ENCODE measurements at regions not wholly inside any gene's neighbourhood (a gene's known extent, or its start where the extent isn't known, plus 50 kb on each side); places are given as distances from the start of the nearest gene placed in this dataset.

- H3K4me3 ChIP-seq (replicated peaks in 1 of 3) = no peak overlapping the region
- no peaks in the 10 kb centered on the region for H3K36me3 ChIP-seq
- no peak overlapping the region for H3K27ac ChIP-seq
- no peaks in the 10 kb centered on the region for H3K4me1 ChIP-seq
- intact Hi-C loops (cut with DNase I) = no loop called here
- no peak for DNase-seq
- no peaks in the 10 kb centered on the region for H3K27me3 ChIP-seq
- no peaks in the 10 kb centered on the region for H3K9me3 ChIP-seq
- TF ChIP-seq POLR2A (IDR thresholded peaks at IDR 0.05) = no peak
- no peak for TF ChIP-seq CTCF (IDR thresholded peaks at IDR 0.05)
- 91 to 96% methylated on average over 3 of the region's 3 CpGs for WGBS, 2 donors
These were observed 384.5 kb upstream of the HSF2 start for GRCh38 chr6:122014961-122015360.

- TF ChIP-seq POLR2A (IDR thresholded peaks at IDR 0.05) (no peak), CTCF (IDR thresholded peaks at IDR 0.05) (no peak)
- Histone ChIP-seq H3K36me3 (no peaks in the 10 kb centered on the region), H3K27ac (no peak overlapping the region), H3K4me3 (replicated peaks in 1 of 3) (no peak overlapping the region), H3K9me3 (no peaks in the 10 kb centered on the region), H3K4me1 (no peaks in the 10 kb centered on the region), H3K27me3 (no peaks in the 10 kb centered on the region)
- no peak for DNase-seq
- 84 to 86% methylated on average over 3 of the region's 3 CpGs for WGBS, 2 donors
- intact Hi-C loops (cut with DNase I) = no loop called here
These were observed 378.7 kb upstream of the HSF2 start for GRCh38 chr6:122020588-122021264.

- H3K4me1 ChIP-seq = no peaks in the 10 kb centered on the region
- no peak for DNase-seq
- no peaks in the 10 kb centered on the region for H3K36me3 ChIP-seq
- intact Hi-C loops (cut with DNase I) = no loop called here
- H3K27ac ChIP-seq = no peak overlapping the region
- H3K27me3 ChIP-seq = no peaks in the 10 kb centered on the region
- WGBS, 2 donors = 90 to 95% methylated on average over 1 of the region's 1 CpG
- no peak for TF ChIP-seq CTCF (IDR thresholded peaks at IDR 0.05)
- TF ChIP-seq POLR2A (IDR thresholded peaks at IDR 0.05) = no peak
- H3K9me3 ChIP-seq = no peaks in the 10 kb centered on the region
- H3K4me3 ChIP-seq (replicated peaks in 1 of 3) = no peak overlapping the region
These were observed 374.3 kb upstream of the HSF2 start for GRCh38 chr6:122025104-122025503.

GRCh38 chr6:122026582-122027369, 372.7 kb upstream of the HSF2 start:
- Histone ChIP-seq H3K27ac (no peak overlapping the region), H3K36me3 (no peaks in the 10 kb centered on the region), H3K4me3 (replicated peaks in 1 of 3) (no peak overlapping the region), H3K4me1 (no peaks in the 10 kb centered on the region), H3K9me3 (no peaks in the 10 kb centered on the region), H3K27me3 (no peaks in the 10 kb centered on the region)
- no peak for DNase-seq
- TF ChIP-seq CTCF (IDR thresholded peaks at IDR 0.05) (no peak), POLR2A (IDR thresholded peaks at IDR 0.05) (no peak)
- WGBS, 2 donors = 90 to 92% methylated on average over 3 of the region's 3 CpGs
- intact Hi-C loops (cut with DNase I) = no loop called here

- no peak for DNase-seq
- TF ChIP-seq CTCF (IDR thresholded peaks at IDR 0.05) (no peak), POLR2A (IDR thresholded peaks at IDR 0.05) (no peak)
- Histone ChIP-seq H3K36me3 (no peaks in the 10 kb centered on the region), H3K9me3 (no peaks in the 10 kb centered on the region), H3K27me3 (no peaks in the 10 kb centered on the region), H3K27ac (no peak overlapping the region), H3K4me3 (replicated peaks in 1 of 3) (no peak overlapping the region), H3K4me1 (peaks cover 5% of the 10 kb centered on the region in 2 donors)
- WGBS, 2 donors = 68 to 83% methylated on average over 5 of the region's 5 CpGs
- intact Hi-C loops (cut with DNase I) = no loop called here
These were observed 370.4 kb upstream of the HSF2 start for GRCh38 chr6:122028933-122029522.

Data from thyroid gland (tissue), 4 donors.